COLO829 (cell line): ENCODE measurements at regions not wholly inside any gene's neighbourhood (a gene's known extent, or its start where the extent isn't known, plus 50 kb on each side); places are given as distances from the start of the nearest gene placed in this dataset.

ENCODE experiments used
- DNase-seq: peaks from one replicate; pipeline ENCODE4 v3.0.0; 2012; ENCODE audit warnings: low spot score

DNA sequence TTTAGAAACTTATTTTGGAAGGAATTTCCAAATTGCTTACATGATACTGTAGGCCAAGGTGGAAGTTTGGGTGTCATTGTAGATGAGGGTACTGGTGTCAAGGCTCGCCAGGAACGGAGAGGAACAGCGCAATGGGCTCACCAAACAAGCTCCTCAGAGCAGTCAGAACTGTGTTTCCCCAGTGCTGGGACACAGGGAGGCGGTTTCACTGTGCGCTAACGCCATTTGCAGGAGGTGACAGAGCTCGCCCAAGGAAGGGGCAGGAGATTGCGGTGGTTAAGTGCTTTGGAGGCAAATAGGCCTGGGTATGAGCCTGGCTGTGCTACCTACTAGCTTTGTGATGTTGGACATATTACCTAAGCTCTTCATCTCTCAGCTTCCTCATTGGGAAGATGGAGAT is 57.3 kb downstream of the HHEX start:
- DNase-seq: no peak

DNA sequence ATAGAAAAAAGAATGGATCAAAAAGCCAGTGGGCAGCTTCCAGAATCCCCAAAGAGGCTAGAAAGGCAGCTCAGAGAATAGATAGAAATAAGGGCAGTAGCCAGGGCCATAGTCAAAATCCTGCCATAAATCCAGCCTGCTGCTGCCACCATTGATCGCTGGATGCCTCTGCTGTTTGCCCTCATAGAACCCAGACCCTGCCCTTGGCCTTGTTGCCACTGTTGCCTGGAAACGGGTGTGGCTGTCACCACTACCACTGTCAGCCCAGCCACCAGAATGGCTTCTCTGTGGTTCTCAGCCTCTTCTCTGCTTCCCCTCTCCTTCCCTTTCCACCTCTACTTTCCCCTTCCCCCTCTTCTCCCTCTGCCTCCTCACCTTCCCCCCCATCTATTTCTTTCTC is 57.8 kb downstream of the HHEX start:
- DNase-seq: no peak

GRCh38 chr10:92750791-92751533 is 61.2 kb downstream of the HHEX start:
- no peak for DNase-seq

- DNase-seq: no peak
Measured at GRCh38 chr10:92751534-92751811, 61.7 kb downstream of the HHEX start.

- DNase-seq: no peak
Measured at GRCh38 chr10:92751827-92752226, 62.1 kb downstream of the HHEX start.

GRCh38 chr10:92753865-92754264 is 64.1 kb downstream of the HHEX start:
- DNase-seq: no peak

DNA sequence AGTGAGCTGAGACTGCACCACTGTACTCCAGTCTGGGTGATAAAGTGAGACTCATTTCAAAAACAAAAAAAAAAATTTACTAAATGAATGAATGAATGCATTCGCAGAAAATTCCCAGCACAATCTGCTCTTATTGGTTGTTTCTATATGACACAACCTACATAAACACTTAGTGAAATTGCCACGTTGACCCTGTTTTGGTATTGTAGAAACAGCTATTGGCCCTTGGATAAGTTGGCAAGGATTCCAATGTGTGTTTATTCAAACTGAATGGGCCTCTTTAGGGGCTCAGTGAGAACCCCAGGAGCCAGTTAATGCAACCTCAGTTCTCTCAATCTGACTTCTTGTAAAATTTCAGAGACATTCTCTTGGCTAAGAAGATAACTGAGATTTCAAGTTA is 66.0 kb downstream of the HHEX start:
- no peak for DNase-seq

GRCh38 chr10:92756201-92757065 is 66.7 kb downstream of the HHEX start:
- DNase-seq: peak; percentile 64

DNA sequence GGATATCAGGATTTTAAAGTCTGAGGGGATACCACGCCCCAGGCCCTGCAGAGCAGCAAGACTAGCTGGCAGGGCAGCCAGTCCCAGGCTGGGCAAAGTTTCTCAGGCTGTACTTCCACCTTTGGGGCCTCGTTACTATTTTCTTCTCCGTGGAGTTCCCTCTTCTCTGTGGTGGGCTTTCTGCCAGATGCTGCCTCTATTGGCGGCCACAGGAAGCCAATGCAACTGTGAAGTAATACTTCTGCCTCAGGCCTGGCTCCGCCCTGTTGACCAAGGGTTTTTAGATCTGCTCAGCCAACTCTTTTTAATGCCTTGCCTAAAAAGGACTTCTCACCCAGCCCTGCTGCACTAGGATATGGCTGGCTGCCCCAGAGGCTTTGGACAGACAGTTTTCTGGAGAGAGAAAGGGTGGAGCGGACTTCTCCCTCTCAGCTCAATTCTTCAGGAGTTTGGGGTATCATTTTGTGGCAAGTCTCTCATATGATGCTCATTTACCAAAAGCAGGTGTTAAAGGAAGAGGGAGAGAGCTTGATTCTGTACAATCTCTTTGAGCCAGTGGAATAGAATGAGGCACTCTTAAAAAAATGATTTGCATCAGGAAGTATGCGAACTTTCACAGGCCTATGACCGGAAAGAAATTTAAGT is 67.4 kb downstream of the HHEX start:
- peak; percentile 52 for DNase-seq

- DNase-seq: no peak
Measured at GRCh38 chr10:92757711-92758104, 68.0 kb downstream of the HHEX start.

DNA sequence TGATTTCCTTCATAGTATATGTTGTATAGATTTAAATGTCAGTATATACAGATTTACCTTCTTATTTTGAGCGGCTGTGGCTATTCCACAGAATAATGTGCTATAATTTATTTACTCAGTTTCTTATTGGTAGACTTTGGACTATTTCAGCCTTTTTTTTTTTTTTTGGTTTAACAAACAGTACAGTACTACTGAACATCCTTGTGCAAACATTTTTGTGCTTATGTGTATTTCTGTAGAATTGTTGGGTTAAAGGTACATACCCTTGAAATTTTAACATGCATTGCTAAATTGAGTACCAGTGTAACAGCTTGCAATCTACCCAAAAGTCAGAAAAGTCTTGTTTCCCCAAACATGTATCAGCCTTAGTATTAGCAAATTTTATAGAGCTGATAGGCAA is 68.8 kb downstream of the HHEX start:
- no peak for DNase-seq

- peak; percentile 12 for DNase-seq
Measured at GRCh38 chr10:92760609-92761008, 70.9 kb downstream of the HHEX start.

- DNase-seq: no peak
Measured at GRCh38 chr10:92761571-92761970, 71.8 kb downstream of the HHEX start.

GRCh38 chr10:92763634-92764155 is 73.9 kb downstream of the HHEX start:
- DNase-seq: no peak

DNA sequence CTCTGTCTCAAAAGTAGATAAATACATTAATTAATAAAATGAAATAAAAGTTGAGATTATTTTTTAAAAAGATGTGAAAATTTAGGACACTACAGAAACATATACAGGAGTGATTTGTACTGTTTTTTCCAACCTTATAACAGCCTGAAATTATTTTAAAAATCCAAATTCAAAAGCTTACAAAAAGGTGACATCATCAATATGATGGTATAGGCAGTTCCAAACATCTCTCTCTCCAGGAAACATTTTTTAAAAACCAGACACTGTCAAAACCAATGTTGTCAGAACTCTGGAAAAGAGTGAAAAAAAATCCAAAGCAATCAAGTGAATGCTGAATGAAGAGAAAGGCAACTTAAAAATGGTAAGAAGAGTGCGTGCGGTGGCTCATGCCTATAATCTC is 76.7 kb downstream of the HHEX start:
- DNase-seq: no peak

GRCh38 chr10:92768104-92768503 is 78.3 kb downstream of the HHEX start:
- no peak for DNase-seq

DNA sequence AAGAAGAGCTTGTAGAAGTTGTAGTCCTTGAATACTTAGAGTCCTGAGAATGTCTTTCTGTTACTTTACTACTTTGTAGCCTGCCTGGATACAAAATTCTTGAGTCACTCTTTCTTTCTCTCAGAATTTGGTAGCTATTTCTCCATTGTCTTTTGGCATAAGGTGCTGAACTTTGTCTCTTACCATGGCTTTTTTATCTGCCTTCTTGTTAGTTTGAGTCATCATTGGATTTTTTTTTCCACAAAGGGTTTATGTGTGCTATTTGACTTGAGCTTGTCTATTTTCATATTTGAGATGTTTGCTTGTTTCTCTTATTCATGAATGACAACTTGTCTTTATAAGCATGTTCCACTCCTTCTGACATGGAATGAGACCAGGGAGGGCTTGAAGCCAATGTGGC is 74.5 kb upstream of the EXOC6 start:
- DNase-seq: no peak

- DNase-seq: no peak
Measured at GRCh38 chr10:92778091-92778490, 70.2 kb upstream of the EXOC6 start.

DNA sequence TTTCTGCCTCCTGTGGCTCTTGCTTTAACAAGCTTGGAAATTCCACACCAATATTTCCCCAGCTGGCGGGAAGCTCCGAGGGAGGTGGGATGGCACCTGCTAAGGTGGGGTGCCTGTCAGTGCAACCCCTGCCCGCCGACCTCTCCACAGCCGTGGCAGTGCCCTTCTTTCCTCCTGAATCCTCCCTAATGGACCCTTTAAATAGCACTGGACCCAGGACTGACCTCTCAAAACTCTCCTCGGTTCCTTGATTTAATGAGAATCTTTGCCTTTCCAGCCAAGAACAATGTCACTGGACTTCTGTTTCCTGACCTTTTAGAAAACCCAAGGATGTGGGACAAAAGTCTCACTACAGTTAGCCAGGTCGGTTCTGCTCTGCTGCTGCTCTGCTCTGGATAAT is 63.2 kb upstream of the EXOC6 start:
- DNase-seq: no peak

- no peak for DNase-seq
Measured at GRCh38 chr10:92787557-92788152, 60.7 kb upstream of the EXOC6 start.

DNA sequence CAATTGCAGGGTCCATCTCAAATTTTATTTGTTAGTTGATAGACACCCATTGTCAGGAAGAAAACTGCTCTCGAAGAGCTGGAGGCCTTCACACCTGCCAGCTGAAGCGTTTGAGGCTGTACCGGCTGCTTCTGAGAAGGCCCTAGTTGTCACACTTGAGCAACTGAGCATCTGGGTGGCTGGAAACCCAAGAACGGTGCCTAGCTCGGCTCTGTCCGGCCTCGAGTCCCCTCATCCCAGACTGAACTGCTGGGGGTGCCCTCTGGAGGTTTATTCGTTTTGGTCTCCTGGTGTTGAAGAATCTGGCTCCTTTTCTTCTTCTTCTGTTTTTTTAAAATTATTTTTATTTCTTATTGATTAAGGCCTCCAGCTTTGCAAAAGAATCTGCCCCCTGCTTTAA is 59.3 kb upstream of the EXOC6 start:
- no peak for DNase-seq

GRCh38 chr10:92789786-92790185 is 58.5 kb upstream of the EXOC6 start:
- DNase-seq: no peak

GRCh38 chr10:92790440-92790839 is 57.9 kb upstream of the EXOC6 start:
- DNase-seq: no peak
